ENCODE measurements at regions not wholly inside any gene's neighbourhood (a gene's known extent, or its start where the extent isn't known, plus 50 kb on each side); places are given as distances from the start of the nearest gene placed in this dataset.

DNA sequence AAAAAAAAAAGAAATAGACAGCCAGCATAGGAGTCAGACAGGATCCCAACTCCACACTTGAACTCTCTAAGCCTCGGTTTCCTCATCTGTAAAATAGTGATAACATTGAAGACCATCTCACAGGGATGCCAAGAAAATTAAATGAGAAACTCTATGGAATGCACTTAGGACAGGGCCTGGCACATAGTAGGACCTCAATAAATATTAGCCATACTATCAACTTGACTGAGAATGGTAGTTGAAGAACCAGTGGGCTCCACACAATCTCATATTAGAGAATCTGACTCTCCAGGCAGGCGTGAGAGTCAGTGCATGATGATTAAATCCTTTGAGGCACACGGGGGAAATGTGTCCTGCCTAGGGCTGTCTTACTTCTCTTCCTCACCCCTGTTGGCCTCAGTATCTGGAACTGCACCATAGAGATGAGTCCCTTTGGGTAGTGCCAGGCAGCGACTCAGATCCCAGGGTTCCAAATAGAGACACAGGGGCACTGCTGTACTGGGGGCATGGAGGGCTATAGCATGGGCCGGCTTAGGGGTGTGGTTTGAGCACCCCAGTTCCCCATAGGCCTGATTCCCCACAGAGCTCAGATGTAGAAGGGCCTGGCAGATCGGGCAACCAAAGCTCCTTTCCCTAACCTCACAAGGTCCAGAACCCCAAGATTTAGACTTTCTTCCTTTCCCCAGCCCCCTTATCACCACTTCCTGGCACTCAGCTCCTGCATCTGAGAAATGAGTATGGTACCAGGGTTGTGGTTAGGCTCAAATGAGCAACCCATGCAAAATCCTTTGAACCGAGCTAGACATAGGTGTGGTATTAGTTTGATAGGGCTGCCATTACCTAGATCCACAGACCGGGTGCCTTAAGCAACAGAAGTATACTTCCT is 51.3 kb upstream of the CAB39 start:
- TF ChIP-seq, protein P1, sequence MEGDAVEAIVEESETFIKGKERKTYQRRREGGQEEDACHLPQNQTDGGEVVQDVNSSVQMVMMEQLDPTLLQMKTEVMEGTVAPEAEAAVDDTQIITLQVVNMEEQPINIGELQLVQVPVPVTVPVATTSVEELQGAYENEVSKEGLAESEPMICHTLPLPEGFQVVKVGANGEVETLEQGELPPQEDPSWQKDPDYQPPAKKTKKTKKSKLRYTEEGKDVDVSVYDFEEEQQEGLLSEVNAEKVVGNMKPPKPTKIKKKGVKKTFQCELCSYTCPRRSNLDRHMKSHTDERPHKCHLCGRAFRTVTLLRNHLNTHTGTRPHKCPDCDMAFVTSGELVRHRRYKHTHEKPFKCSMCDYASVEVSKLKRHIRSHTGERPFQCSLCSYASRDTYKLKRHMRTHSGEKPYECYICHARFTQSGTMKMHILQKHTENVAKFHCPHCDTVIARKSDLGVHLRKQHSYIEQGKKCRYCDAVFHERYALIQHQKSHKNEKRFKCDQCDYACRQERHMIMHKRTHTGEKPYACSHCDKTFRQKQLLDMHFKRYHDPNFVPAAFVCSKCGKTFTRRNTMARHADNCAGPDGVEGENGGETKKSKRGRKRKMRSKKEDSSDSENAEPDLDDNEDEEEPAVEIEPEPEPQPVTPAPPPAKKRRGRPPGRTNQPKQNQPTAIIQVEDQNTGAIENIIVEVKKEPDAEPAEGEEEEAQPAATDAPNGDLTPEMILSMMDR (IDR thresholded peaks at IDR 0.05) = no peak
- TF ChIP-seq EP300 (IDR thresholded peaks at IDR 0.05) = no peak
- no peak for TF ChIP-seq POLR2A (IDR thresholded peaks at IDR 0.05)
- no peak for TF ChIP-seq POLR2AphosphoS5 (IDR thresholded peaks at IDR 0.05)

Data from upper lobe of left lung (tissue), 4 donors.